ENCODE measurements at regions not wholly inside any gene's neighbourhood (a gene's known extent, or its start where the extent isn't known, plus 50 kb on each side); places are given as distances from the start of the nearest gene placed in this dataset.
"Not testable (repeated sequence)": the region's sequence is repeated elsewhere in the genome, so short reads cannot be mapped to it uniquely, and the experiment has no call there.

GRCh38 chr2:113818382-113818951, 62.0 kb upstream of the SLC35F5 start:
- no peaks in the 10 kb centered on the region for H3K9me1 ChIP-seq (replicated peaks; ENCODE audit: control insufficient read depth, extremely low read depth, insufficient read depth, low read length)
- H2AFZ ChIP-seq (ENCODE audit: low read depth, low read length), result peak overlapping the region; percentile 36
- CTCF ChIA-PET, result interaction anchor here (1.0 to 2.3 kb wide), 4 partner anchors 9 to 62 kb away, joined by 3 to 10 read pairs (median 6); partner anchors contain the start of gene SLC35F5
- H3K4me1 ChIP-seq (ENCODE audit: control insufficient read depth, extremely low read depth, insufficient read depth, low read length), result peaks cover 11% of the 10 kb centered on the region
- no peak overlapping the region for H3K9ac ChIP-seq (replicated peaks; ENCODE audit: extremely low read depth, insufficient read depth, low read length)
- H3K27ac ChIP-seq (ENCODE audit: insufficient read depth, low read depth, low read length), result no peak overlapping the region
- no peaks in the 10 kb centered on the region for H3K27me3 ChIP-seq (ENCODE audit: control insufficient read depth in 2 of 2, insufficient read depth in 2 of 2, low read length in 2 of 2)
- dilution Hi-C loops (cut with MboI; ENCODE audit: extremely low pct_ligation_motif_present, low sequenced_read_pairs) (no loop called here), intact Hi-C loops (cut with micrococcal nuclease) (loop anchor here (1.0 kb wide), 2 partner anchors 62 to 71 kb away; partner anchors contain the start of gene SLC35F5)
- TF ChIP-seq JUN (IDR thresholded peaks at IDR 0.05; ENCODE audit: borderline replicate concordance, insufficient read depth, insufficient read length, low read depth), result peak; percentile 42
- TF ChIP-seq FOS (IDR thresholded peaks at IDR 0.05; ENCODE audit: borderline replicate concordance, insufficient read depth, low read length), result peak; percentile 93
- peak; percentile 40 for TF ChIP-seq POLR2AphosphoS5 (IDR thresholded peaks at IDR 0.05; ENCODE audit: insufficient read depth, low read depth, low read length)
- no peak for TF ChIP-seq GATA2 (IDR thresholded peaks at IDR 0.05; ENCODE audit: insufficient read depth, insufficient read length, low read depth, low read length)
- DNase-seq (ENCODE audit: low read depth, low spot score) (peak; percentile 81), FAIRE-seq (peak; percentile 90)
- H3K36me3 ChIP-seq (ENCODE audit: control insufficient read depth in 2 of 2, extremely low read depth in 1 of 2, insufficient read depth in 2 of 2, low read length in 2 of 2), result no peaks in the 10 kb centered on the region
- no TSS peak for BruUV-seq (replicated peaks)
- H3K79me2 ChIP-seq (ENCODE audit: control insufficient read depth, insufficient read depth, low read length), result no peaks in the 10 kb centered on the region
- H3K4me2 ChIP-seq (ENCODE audit: insufficient read depth, low read length), result peak overlapping the region; percentile 62
- POLR2A ChIA-PET, result interaction anchor here (0.9 kb wide), 1 partner anchor 71 kb away, joined by 4 read pairs; the partner anchor contains the start of gene ACTR3
- H4K20me1 ChIP-seq (replicated peaks; ENCODE audit: control insufficient read depth, extremely low read depth, insufficient read depth, low read length), result no peaks in the 10 kb centered on the region
- no peak overlapping the region for H3K4me3 ChIP-seq (replicated peaks in 1 of 3; ENCODE audit: insufficient read depth in 1 of 3, low read depth in 1 of 3, low read length in 3 of 3)
- no peaks in the 10 kb centered on the region for H3K9me3 ChIP-seq (replicated peaks; ENCODE audit: control insufficient read depth, insufficient read depth, low read length)

- FAIRE-seq; H3K27me3 ChIP-seq (ENCODE audit: control insufficient read depth in 2 of 2, insufficient read depth in 2 of 2, low read length in 2 of 2); H3K9ac ChIP-seq (replicated peaks; ENCODE audit: extremely low read depth, insufficient read depth, low read length); CTCF ChIA-PET; H3K36me3 ChIP-seq (ENCODE audit: control insufficient read depth in 2 of 2, extremely low read depth in 1 of 2, insufficient read depth in 2 of 2, low read length in 2 of 2); H2AFZ ChIP-seq (ENCODE audit: low read depth, low read length); H3K4me2 ChIP-seq (ENCODE audit: insufficient read depth, low read length); H3K4me1 ChIP-seq (ENCODE audit: control insufficient read depth, extremely low read depth, insufficient read depth, low read length); H3K9me3 ChIP-seq (replicated peaks; ENCODE audit: control insufficient read depth, insufficient read depth, low read length); H3K9me1 ChIP-seq (replicated peaks; ENCODE audit: control insufficient read depth, extremely low read depth, insufficient read depth, low read length); H3K4me3 ChIP-seq (replicated peaks in 1 of 3; ENCODE audit: insufficient read depth in 1 of 3, low read depth in 1 of 3, low read length in 3 of 3); H3K27ac ChIP-seq (ENCODE audit: insufficient read depth, low read depth, low read length); dilution Hi-C loops (cut with MboI; ENCODE audit: extremely low pct_ligation_motif_present, low sequenced_read_pairs); POLR2A ChIA-PET; BruUV-seq (replicated peaks); DNase-seq (ENCODE audit: low read depth, low spot score); H3K79me2 ChIP-seq (ENCODE audit: control insufficient read depth, insufficient read depth, low read length); intact Hi-C loops (cut with micrococcal nuclease); H4K20me1 ChIP-seq (replicated peaks; ENCODE audit: control insufficient read depth, extremely low read depth, insufficient read depth, low read length): not testable (repeated sequence)
These were observed 57.0 kb upstream of the SLC35F5 start for GRCh38 chr2:113813396-113813795.
